ENCODE measurements at regions not wholly inside any gene's neighbourhood (a gene's known extent, or its start where the extent isn't known, plus 50 kb on each side); places are given as distances from the start of the nearest gene placed in this dataset.

DNA sequence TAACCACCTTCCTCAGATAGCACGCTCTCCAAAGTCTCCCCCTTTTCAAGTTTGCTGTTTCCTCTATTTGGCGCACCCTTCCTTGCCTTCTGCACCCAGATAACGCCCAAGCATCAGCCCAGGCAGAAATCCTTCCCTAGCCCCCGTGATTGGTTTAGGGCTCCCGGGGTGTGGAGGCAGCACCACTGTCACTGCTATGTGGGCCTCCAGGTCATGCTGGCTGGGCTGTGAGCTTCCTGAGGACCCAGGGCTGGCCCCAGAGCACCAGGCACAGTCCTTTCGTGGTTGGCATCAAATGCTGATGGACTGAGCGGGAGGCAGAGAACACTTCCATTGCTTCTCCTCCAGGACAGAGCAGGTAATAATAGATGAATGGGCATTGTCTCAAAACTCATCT is 311.4 kb downstream of the BCL11B start:
- no peak overlapping the region for H2AFZ ChIP-seq (ENCODE audit: low read depth)
- ChIA-PET POLR2A (no interaction called here), CTCF (no interaction called here)
- no peak overlapping the region for H3K4me3 ChIP-seq (ENCODE audit: low read depth in 2 of 2, low read length in 1 of 2)
- no peaks in the 10 kb centered on the region for H3K9me3 ChIP-seq
- no peak for DNase-seq
- H3K9ac ChIP-seq = no peak overlapping the region
- no peaks in the 10 kb centered on the region for H4K20me1 ChIP-seq (ENCODE audit: insufficient read depth)
- H3K4me2 ChIP-seq = no peak overlapping the region
- no peaks in the 10 kb centered on the region for H3K9me2 ChIP-seq
- H3K27me3 ChIP-seq (ENCODE audit: insufficient read depth) = peaks cover 23% of the 10 kb centered on the region
- H3F3A ChIP-seq (replicated peaks; ENCODE audit: insufficient read depth) = no peaks in the 10 kb centered on the region
- H3K27ac ChIP-seq (ENCODE audit: low read depth in 2 of 2, low read length in 1 of 2) = no peak overlapping the region
- no peaks in the 10 kb centered on the region for H3K4me1 ChIP-seq (ENCODE audit: control insufficient read depth in 1 of 2, insufficient read depth in 2 of 2, low read depth in 1 of 2, low read length in 1 of 2)
- no peaks in the 10 kb centered on the region for H3K36me3 ChIP-seq (replicated peaks in 1 of 2; ENCODE audit: control insufficient read depth in 1 of 2, insufficient read depth in 2 of 2, low read length in 1 of 2)
- no peaks in the 10 kb centered on the region for H3K79me2 ChIP-seq (ENCODE audit: insufficient read depth)
- TF ChIP-seq RAD21 (IDR thresholded peaks at IDR 0.05; ENCODE audit: low read length) (no peak), TEAD4 (IDR thresholded peaks at IDR 0.05; ENCODE audit: borderline replicate concordance, insufficient read depth) (no peak), EZH2phosphoT487 (IDR thresholded peaks at IDR 0.05; ENCODE audit: borderline replicate concordance, low read depth) (no peak), YY1 (IDR thresholded peaks at IDR 0.05; ENCODE audit: low read depth) (no peak), FOXM1 (IDR thresholded peaks at IDR 0.05; ENCODE audit: low read depth) (no peak), FOSL2 (IDR thresholded peaks at IDR 0.05; ENCODE audit: borderline replicate concordance, low read depth) (no peak), MXI1 (IDR thresholded peaks at IDR 0.05; ENCODE audit: low read depth, low read length) (no peak), TCF12 (IDR thresholded peaks at IDR 0.05) (no peak), GABPA (IDR thresholded peaks at IDR 0.05; ENCODE audit: low read depth) (no peak), JUND (IDR thresholded peaks at IDR 0.05) (no peak), FOXJ3 (CRISPR knock-in tag; IDR thresholded peaks at IDR 0.05) (no peak), SMC3 (IDR thresholded peaks at IDR 0.05; ENCODE audit: low read depth, low read length) (no peak)
- TF ChIP-seq, protein P1, sequence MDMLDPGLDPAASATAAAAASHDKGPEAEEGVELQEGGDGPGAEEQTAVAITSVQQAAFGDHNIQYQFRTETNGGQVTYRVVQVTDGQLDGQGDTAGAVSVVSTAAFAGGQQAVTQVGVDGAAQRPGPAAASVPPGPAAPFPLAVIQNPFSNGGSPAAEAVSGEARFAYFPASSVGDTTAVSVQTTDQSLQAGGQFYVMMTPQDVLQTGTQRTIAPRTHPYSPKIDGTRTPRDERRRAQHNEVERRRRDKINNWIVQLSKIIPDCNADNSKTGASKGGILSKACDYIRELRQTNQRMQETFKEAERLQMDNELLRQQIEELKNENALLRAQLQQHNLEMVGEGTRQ (IDR thresholded peaks at IDR 0.05; ENCODE audit: borderline replicate concordance, low read depth, low read length) = no peak
- TF ChIP-seq, protein P2, sequence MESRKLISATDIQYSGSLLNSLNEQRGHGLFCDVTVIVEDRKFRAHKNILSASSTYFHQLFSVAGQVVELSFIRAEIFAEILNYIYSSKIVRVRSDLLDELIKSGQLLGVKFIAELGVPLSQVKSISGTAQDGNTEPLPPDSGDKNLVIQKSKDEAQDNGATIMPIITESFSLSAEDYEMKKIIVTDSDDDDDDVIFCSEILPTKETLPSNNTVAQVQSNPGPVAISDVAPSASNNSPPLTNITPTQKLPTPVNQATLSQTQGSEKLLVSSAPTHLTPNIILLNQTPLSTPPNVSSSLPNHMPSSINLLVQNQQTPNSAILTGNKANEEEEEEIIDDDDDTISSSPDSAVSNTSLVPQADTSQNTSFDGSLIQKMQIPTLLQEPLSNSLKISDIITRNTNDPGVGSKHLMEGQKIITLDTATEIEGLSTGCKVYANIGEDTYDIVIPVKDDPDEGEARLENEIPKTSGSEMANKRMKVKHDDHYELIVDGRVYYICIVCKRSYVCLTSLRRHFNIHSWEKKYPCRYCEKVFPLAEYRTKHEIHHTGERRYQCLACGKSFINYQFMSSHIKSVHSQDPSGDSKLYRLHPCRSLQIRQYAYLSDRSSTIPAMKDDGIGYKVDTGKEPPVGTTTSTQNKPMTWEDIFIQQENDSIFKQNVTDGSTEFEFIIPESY (IDR thresholded peaks at IDR 0.05; ENCODE audit: borderline replicate concordance, low read depth) = no peak
- TF ChIP-seq, protein P3, sequence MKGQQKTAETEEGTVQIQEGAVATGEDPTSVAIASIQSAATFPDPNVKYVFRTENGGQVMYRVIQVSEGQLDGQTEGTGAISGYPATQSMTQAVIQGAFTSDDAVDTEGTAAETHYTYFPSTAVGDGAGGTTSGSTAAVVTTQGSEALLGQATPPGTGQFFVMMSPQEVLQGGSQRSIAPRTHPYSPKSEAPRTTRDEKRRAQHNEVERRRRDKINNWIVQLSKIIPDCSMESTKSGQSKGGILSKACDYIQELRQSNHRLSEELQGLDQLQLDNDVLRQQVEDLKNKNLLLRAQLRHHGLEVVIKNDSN (IDR thresholded peaks at IDR 0.05; ENCODE audit: borderline replicate concordance, low read depth) = no peak
- TF ChIP-seq, protein P4, sequence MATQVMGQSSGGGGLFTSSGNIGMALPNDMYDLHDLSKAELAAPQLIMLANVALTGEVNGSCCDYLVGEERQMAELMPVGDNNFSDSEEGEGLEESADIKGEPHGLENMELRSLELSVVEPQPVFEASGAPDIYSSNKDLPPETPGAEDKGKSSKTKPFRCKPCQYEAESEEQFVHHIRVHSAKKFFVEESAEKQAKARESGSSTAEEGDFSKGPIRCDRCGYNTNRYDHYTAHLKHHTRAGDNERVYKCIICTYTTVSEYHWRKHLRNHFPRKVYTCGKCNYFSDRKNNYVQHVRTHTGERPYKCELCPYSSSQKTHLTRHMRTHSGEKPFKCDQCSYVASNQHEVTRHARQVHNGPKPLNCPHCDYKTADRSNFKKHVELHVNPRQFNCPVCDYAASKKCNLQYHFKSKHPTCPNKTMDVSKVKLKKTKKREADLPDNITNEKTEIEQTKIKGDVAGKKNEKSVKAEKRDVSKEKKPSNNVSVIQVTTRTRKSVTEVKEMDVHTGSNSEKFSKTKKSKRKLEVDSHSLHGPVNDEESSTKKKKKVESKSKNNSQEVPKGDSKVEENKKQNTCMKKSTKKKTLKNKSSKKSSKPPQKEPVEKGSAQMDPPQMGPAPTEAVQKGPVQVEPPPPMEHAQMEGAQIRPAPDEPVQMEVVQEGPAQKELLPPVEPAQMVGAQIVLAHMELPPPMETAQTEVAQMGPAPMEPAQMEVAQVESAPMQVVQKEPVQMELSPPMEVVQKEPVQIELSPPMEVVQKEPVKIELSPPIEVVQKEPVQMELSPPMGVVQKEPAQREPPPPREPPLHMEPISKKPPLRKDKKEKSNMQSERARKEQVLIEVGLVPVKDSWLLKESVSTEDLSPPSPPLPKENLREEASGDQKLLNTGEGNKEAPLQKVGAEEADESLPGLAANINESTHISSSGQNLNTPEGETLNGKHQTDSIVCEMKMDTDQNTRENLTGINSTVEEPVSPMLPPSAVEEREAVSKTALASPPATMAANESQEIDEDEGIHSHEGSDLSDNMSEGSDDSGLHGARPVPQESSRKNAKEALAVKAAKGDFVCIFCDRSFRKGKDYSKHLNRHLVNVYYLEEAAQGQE (IDR thresholded peaks at IDR 0.05; ENCODE audit: low read depth, low read length) = no peak
- 6% methylated on average over 7 of the region's 7 CpGs for WGBS (ENCODE audit: low lambda C conversion rate)

All from SK-N-SH (cell line).